Kidney (tissue), 13 donors: ENCODE measurements at regions not wholly inside any gene's neighbourhood (a gene's known extent, or its start where the extent isn't known, plus 50 kb on each side); places are given as distances from the start of the nearest gene placed in this dataset.

Source experiments
- DNase-seq, 5 donors: peaks; one replicate each; pipeline ENCODE4 v3.0.0-alpha.2; 2013 to 2020
- FAIRE-seq: peaks from 2 replicates; lab custom pipeline; 2012; peaks lifted over from hg19 to GRCh38; lab: Jason Lieb, UNC
- H3K27ac ChIP-seq, 2 donors: one replicate each; pipeline ENCODE4 v1.7.0; 2013; ENCODE audit warnings: low read depth in 2 of 2, low read length in 2 of 2, inconsistent platforms in 1 of 2
- H3K27me3 ChIP-seq: one replicate; pipeline ENCODE4 v1.7.1; 2013; ENCODE audit warnings: low read length, inconsistent platforms; ENCODE audit not compliant: control insufficient read depth, insufficient read depth
- H3K36me3 ChIP-seq, 3 donors: one replicate each; pipeline versions ENCODE4 v1.7.0 to v1.7.1; 2013; ENCODE audit warnings: low read length in 3 of 3, control low read depth in 1 of 3, inconsistent platforms in 1 of 3; ENCODE audit not compliant: insufficient read depth in 3 of 3, control insufficient read depth in 2 of 3
- H3K4me1 ChIP-seq, 3 donors: one replicate each; pipeline versions ENCODE4 v1.7.0 to v1.7.1; 2013; ENCODE audit warnings: low read length in 3 of 3, inconsistent platforms in 1 of 3, low read depth in 1 of 3; ENCODE audit not compliant: control insufficient read depth in 2 of 3, insufficient read depth in 2 of 3
- H3K4me3 ChIP-seq, 3 donors: one replicate each; pipeline versions ENCODE4 v1.7.0 to v1.8.1; 2013; ENCODE audit warnings: low read length in 3 of 3, control low read depth in 1 of 3, inconsistent platforms in 1 of 3
- H3K9ac ChIP-seq, 3 donors: one replicate each; pipeline versions ENCODE4 v1.7.0 to v1.7.1; 2013; ENCODE audit warnings: low read length in 3 of 3, control low read depth in 1 of 3, inconsistent platforms in 1 of 3
- H3K9me3 ChIP-seq, 3 donors: one replicate each; pipeline versions ENCODE4 v1.7.0 to v1.7.1; 2013; ENCODE audit warnings: low read length in 3 of 3, control low read depth in 1 of 3, inconsistent platforms in 1 of 3; ENCODE audit not compliant: control insufficient read depth in 2 of 3, insufficient read depth in 1 of 3
- intact Hi-C: fragments of 100-400 bp; cut with DNase I; formaldehyde crosslinking; loops from one replicate; pipeline ENCODE4 v1.11.1; 2022
- TF ChIP-seq, protein P1 (sequence below): IDR thresholded peaks from 3 replicates; pipeline ENCODE4 v1.5.1; 2012; ENCODE audit warnings: mild to moderate bottlenecking, moderate library complexity, borderline replicate concordance; ENCODE audit not compliant: insufficient read depth; ENCODE audit errors: extremely low read depth
- donor health status: control.
- donor health status: control.
- donor health status: control.
- donor health status: control.
- donor health status: control.
- donor health status: DM: yes; HTN: yes; CAD: no.
- donor health status: Normal renal cell carcinoma (clear cell type).

DNA sequence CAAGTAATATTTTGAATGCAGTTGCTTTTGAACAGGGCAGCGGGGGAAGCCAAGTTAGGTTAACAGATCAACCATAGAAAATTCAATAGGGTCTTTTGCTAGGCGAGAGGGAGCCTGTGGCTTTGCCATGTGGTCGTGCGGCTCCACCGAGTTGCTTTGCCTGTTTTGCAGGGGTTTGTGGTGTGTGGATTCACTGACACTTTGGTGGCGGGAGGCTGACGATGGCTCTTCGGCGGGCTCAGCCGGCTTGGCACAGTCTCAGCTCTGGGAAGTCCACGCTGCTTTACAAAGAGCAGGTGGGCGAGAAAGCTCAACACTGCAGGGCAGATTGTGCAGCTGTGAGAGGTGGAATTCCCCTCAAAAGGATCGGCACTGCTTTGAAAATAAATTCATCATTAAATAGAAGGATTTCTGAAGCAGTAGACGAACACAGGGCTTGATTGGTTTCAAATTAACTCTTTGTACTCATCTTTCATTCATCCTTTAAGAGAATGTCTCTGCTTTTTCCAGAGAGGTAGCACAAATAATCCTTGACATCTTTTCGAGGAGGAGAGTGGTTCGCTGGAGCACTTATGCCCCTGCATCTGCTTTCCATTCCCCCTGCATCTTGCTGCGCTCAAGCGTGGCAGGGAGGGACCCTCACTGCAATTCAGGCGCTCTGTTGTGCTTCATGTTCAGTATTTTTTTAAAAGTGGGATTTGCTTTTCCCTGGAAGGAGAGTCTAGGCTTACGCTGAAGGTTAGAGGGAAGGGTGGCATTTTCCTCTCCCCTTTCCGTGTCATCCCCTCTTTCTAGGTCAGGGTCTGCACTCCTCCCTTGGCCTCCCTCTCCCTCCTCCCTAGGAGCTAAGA lies 201.8 kb upstream of the LEF1 start:
- no peak overlapping the region for H3K27ac ChIP-seq
- no peaks in the 10 kb centered on the region for H3K9me3 ChIP-seq
- H3K9ac ChIP-seq: no peak overlapping the region
- peaks cover 0 to 4% (median 0%) of the 10 kb centered on the region in 3 donors for H3K4me1 ChIP-seq
- intact Hi-C loops: no loop called here
- FAIRE-seq (no peak), DNase-seq (peak in 4 of 5 donors; percentile 29 to 71 (median 42))
- TF ChIP-seq, protein P1, sequence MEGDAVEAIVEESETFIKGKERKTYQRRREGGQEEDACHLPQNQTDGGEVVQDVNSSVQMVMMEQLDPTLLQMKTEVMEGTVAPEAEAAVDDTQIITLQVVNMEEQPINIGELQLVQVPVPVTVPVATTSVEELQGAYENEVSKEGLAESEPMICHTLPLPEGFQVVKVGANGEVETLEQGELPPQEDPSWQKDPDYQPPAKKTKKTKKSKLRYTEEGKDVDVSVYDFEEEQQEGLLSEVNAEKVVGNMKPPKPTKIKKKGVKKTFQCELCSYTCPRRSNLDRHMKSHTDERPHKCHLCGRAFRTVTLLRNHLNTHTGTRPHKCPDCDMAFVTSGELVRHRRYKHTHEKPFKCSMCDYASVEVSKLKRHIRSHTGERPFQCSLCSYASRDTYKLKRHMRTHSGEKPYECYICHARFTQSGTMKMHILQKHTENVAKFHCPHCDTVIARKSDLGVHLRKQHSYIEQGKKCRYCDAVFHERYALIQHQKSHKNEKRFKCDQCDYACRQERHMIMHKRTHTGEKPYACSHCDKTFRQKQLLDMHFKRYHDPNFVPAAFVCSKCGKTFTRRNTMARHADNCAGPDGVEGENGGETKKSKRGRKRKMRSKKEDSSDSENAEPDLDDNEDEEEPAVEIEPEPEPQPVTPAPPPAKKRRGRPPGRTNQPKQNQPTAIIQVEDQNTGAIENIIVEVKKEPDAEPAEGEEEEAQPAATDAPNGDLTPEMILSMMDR: no peak
- H3K4me3 ChIP-seq: no peak overlapping the region
- H3K36me3 ChIP-seq: no peaks in the 10 kb centered on the region
- H3K27me3 ChIP-seq: no peaks in the 10 kb centered on the region

DNA sequence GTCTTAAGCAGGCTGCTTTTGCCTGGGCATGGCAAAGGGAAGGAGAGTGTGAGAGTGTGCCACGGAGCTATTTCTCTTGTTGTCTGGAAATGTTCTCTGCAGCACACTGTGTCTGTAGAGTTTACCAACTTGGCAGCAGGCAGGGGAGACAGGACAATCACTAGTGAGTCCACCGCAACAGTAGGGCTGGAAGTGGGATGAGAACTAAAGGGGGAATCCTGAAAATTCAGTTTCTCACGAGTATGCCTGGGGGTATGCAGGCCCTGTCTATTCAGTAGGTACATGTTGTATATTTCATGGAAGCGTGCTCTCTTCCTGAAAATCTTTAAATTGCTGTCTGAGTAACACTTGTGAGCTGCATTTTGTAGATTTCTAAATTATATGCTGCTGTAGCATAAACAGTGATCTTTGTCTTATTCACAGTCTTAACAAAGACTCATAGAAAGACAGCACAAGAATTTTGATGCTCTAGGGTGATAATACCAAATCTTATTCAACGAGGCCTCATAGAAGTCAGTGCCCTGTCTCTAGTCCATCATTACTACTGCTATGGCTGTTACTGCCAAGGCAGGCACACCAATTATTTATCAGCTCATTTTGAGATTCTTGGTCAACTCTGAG lies 200.4 kb upstream of the LEF1 start:
- Histone ChIP-seq H3K27ac (no peak overlapping the region), H3K9me3 (no peaks in the 10 kb centered on the region), H3K27me3 (no peaks in the 10 kb centered on the region), H3K36me3 (no peaks in the 10 kb centered on the region), H3K4me1 (peaks cover 0 to 4% (median 0%) of the 10 kb centered on the region in 3 donors), H3K9ac (no peak overlapping the region), H3K4me3 (no peak overlapping the region)
- no peak for DNase-seq
- FAIRE-seq: no peak
- intact Hi-C loops: no loop called here
- TF ChIP-seq, protein P1: no peak

DNA sequence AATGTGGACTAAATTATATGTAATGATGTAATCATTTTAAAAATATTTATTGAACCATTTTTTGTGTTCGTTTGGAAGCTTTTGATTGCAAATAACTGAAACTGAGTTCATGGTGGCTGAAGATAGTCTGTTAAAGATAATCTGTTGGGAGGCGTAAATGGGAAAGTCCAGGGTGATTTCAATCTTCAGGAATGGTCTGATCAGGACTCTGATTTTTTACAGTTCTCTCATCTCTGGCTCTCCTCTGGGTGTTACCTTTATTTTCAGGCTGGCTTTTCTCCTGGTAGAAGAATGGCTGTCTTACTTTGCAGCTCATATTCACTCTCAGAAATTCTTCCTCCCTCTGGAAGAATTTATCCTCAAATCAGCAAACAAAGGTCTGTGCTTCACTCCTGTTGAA lies 199.0 kb upstream of the LEF1 start:
- Histone ChIP-seq H3K9me3 (no peaks in the 10 kb centered on the region), H3K4me3 (no peak overlapping the region), H3K4me1 (peaks cover 0 to 4% (median 0%) of the 10 kb centered on the region in 3 donors), H3K27ac (no peak overlapping the region), H3K9ac (no peak overlapping the region), H3K27me3 (no peaks in the 10 kb centered on the region), H3K36me3 (no peaks in the 10 kb centered on the region)
- intact Hi-C loops: no loop called here
- no peak for FAIRE-seq
- no peak for DNase-seq
- TF ChIP-seq, protein P1: no peak
